GM12865 (cell line): ENCODE measurements at regions not wholly inside any gene's neighbourhood (a gene's known extent, or its start where the extent isn't known, plus 50 kb on each side); places are given as distances from the start of the nearest gene placed in this dataset.
A peak's percentile ranks its signal among the peaks of the same experiment; 100 is the strongest.

Source experiments
- DNase-seq: peaks from one replicate; pipeline ENCODE4 v3.0.0; 2010; ENCODE audit warnings: low read depth
- H3K4me3 ChIP-seq: 2 replicates; pipeline ENCODE4 v1.5.1; 2011; ENCODE audit warnings: mild to moderate bottlenecking, low read depth, low read length, control low read depth
- TF ChIP-seq, protein P1 (sequence below): IDR thresholded peaks from 2 replicates; pipeline ENCODE4 v1.5.1; 2011; ENCODE audit warnings: low read length, control low read depth, low read depth, inconsistent platforms; ENCODE audit not compliant: insufficient read depth; ENCODE audit errors: missing control alignments

DNA sequence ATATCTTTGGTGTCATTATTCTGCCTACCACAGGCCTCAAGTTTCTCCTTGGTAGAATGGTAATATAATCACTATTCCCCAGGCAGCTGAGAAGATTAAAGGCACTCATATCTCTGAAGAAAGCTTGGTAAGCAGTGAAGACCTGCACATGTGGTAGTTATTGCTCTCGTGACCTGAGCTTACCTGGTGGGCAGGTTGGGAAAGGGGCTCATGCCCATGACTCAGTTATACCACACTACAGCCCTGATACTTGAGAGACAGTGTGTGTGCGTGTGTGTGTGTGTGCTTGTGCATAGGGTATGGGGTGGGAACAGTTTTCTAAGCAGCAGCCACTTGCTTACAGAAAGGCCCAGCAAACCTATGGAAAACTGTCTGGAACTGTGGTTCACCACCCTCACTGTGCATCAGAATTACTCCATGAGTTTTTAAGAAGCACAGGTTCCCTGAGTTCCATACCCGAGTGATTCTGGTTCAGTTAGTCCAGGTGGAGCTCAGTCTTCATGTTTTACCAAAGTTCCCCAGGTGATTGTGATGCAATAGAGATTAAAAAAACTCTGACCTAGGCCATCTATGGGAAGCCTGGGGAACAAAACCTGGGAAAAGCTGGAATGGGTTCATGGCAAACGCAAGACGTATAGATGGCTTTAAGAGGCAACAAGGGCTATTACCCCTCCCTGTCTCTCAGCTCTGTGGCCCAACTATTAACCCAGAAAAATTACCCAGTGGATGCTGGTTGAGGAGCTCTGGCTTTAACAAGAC is 79.0 kb upstream of the ZBED5 start:
- no peak for DNase-seq
- no peak overlapping the region for H3K4me3 ChIP-seq
- TF ChIP-seq, protein P1, sequence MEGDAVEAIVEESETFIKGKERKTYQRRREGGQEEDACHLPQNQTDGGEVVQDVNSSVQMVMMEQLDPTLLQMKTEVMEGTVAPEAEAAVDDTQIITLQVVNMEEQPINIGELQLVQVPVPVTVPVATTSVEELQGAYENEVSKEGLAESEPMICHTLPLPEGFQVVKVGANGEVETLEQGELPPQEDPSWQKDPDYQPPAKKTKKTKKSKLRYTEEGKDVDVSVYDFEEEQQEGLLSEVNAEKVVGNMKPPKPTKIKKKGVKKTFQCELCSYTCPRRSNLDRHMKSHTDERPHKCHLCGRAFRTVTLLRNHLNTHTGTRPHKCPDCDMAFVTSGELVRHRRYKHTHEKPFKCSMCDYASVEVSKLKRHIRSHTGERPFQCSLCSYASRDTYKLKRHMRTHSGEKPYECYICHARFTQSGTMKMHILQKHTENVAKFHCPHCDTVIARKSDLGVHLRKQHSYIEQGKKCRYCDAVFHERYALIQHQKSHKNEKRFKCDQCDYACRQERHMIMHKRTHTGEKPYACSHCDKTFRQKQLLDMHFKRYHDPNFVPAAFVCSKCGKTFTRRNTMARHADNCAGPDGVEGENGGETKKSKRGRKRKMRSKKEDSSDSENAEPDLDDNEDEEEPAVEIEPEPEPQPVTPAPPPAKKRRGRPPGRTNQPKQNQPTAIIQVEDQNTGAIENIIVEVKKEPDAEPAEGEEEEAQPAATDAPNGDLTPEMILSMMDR = no peak

DNA sequence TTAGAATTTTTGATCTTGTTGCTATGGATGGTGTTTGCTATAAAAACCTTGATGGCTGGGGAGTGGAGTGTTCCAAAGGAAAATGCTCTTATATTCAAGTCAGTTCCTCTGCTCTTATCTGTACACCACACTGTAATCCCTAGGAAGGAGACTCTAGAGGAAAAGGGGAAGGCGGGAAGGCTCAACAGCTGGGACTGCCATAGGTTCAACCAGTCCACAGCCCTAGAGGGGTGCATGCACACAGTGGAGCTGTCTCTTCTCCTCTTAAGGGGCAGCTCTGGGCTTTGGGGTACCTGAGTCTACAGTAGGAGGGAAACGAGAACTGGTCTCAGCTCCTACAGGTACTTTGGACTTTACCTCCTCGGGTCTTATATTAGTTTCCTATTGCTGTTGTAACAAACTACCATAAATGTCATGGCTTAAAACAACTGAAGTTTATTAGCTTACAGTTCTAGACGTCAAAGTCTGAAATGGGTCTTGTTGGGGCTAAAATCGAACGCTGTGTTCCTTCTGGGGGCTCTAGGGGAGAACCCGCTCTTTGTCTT is 77.2 kb upstream of the ZBED5 start:
- TF ChIP-seq, protein P1 = no peak
- DNase-seq = no peak
- no peak overlapping the region for H3K4me3 ChIP-seq

DNA sequence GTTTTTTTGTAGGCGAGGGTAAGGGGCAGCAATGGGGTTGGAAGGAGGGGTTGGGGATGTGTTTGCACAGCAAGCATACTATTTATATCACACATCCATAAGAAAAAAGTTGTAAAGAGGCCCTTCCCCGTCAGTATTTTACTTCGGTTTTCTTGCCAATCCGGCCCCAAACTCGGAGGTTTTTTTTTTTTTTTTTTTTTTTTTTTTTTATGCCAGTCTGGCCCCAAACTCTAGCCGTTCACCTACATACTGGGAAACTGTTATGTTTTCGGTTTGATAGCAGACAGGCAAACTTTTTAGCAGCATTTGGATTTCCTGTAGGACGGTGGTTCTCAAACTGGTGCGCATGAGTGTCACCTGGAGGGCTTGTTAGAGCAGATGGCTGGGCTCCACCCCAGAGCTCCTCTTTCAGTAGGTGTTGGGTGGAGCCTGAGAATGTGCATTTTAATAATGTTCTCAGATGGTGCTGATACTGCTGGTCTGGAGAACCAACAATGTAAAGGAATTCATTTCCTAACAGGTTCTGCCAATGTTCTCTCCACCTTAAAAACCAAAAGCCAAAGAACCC is 76.5 kb upstream of the ZBED5 start:
- no peak for DNase-seq
- TF ChIP-seq, protein P1 = no peak
- H3K4me3 ChIP-seq = no peak overlapping the region

- TF ChIP-seq, protein P1 = peak; percentile 87
- peak; percentile 83 for DNase-seq
- peak overlapping the region; percentile 16 for H3K4me3 ChIP-seq
Observed at GRCh38 chr11:10933455-10934292, 75.8 kb upstream of the ZBED5 start.

- TF ChIP-seq, protein P1 = no peak
- no peak for DNase-seq
- H3K4me3 ChIP-seq = no peak overlapping the region
Observed at GRCh38 chr11:10932976-10933375, 75.1 kb upstream of the ZBED5 start.

- H3K4me3 ChIP-seq = no peak overlapping the region
- DNase-seq = no peak
- TF ChIP-seq, protein P1 = no peak
Observed at GRCh38 chr11:10931761-10932670, 74.2 kb upstream of the ZBED5 start.
